G401.6 (cell line): ENCODE measurements at regions not wholly inside any gene's neighbourhood (a gene's known extent, or its start where the extent isn't known, plus 50 kb on each side); places are given as distances from the start of the nearest gene placed in this dataset.

ENCODE experiments used
- FAIRE-seq: peaks from 2 replicates; lab custom pipeline; 2012; peaks lifted over from hg19 to GRCh38; lab: Jason Lieb, UNC

DNA sequence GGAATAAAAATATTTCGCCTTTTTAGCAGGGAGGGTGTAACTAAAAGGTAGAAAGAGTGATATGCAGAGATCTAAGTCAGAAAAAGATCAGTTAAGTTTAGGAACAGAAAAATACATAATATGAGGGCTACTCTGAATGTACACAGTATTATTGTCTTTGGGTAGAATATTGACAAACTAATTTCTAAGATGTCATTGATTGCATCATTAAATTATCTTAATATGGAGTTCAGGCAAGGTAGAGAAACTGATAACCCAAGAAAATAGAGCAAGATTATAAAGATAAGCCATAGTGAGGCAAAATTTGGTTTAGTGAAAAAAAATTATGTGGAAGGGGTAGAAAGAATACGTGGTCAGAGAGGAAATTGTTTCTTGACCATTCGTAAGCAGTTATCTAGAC, 629.0 kb upstream of the NXPH2 start:
- no peak for FAIRE-seq

DNA sequence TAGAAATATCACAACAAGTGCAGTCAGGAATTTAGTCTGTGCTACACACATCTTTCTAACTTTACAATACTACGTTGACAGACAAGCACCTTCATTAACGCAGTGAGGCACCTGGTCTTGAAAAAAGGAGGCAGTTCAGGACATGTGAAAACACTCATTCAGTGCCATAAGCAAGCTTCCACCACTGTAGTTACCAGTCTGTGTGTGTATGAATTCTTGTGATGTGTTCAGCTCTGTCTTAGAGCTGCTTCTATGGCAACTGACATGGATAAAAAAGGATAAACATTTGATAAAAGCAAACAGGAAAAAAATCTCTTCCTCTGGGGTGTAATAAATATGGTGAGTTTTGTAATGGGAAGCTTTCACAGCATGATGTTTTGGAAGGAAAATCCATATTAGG, 623.8 kb upstream of the NXPH2 start:
- FAIRE-seq, result no peak

- FAIRE-seq, result no peak
Observed at GRCh38 chr2:139394801-139395200, 614.6 kb upstream of the NXPH2 start.

DNA sequence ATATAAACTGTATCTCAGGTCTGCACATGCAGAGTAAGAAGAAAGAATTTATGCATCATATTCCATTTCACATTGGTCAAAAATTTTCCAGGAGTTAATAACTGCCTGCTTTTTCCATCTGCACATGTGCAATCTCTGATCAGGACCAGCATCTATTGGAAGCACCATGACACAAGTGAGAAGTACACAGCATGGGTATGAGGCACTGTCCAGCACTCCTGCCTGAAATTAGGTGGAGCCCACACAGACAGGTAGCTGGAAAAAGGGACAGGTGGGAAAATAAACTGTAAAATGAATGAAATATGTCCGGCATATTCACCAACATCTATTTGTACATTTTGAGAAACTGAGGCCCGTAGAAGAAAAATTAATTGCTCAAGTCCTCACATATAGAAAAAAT, 609.2 kb upstream of the NXPH2 start:
- no peak for FAIRE-seq

GRCh38 chr2:139386401-139386800, 606.2 kb upstream of the NXPH2 start:
- no peak for FAIRE-seq

- FAIRE-seq, result no peak
Observed at GRCh38 chr2:139383532-139383931, 603.3 kb upstream of the NXPH2 start.

- FAIRE-seq, result no peak
Observed at GRCh38 chr2:139380051-139380450, 599.9 kb upstream of the NXPH2 start.

DNA sequence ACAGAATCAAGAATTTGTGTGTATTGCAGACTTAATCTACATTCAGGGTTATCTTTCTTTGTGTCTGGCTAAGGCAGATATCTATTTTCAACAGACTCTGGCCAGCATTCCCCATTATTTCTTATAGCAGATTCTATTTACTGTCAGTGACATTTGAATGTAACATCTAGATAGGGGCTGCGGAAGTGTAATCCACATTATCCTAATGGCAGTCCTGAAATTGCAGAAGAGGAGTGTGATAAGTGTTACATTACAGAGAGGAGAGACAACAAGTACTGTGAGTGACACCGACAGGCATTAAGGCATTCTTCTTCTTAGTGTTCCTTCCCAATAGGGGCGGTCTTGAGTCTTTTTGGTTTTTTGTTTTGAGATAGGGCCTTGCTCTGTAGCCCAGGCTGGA, 598.2 kb upstream of the NXPH2 start:
- no peak for FAIRE-seq

DNA sequence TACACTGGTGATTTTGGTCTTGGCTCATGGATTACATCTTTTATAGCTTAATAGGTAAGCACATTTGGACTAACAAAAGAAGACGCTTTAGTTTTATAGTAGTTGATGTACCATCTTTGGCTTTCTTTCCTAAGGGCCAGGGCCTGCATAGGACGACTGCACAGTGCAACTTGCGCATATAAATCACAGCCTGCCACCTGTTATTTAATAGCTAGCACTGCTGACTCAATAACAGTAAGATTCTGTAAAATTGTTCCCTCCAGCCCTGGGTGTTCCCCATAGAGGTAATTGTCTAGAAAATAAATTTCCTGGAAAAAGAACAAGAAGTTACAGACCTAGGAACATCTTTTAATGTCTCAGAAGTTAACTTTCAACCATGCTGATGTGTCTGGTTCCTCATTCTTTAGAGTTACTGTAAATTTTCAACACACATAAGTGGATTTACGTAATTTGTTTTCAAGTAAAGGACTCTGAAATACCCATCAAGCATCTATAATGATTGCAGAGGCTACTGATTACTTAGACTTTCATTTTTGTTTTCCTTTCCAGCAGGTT, 594.2 kb upstream of the NXPH2 start:
- FAIRE-seq, result no peak

- no peak for FAIRE-seq
Observed at GRCh38 chr2:139369423-139370409, 589.5 kb upstream of the NXPH2 start.

GRCh38 chr2:139367416-139367815, 587.2 kb upstream of the NXPH2 start:
- FAIRE-seq, result no peak

- FAIRE-seq, result no peak
Observed at GRCh38 chr2:139366681-139367080, 586.5 kb upstream of the NXPH2 start.

GRCh38 chr2:139365189-139365588, 585.0 kb upstream of the NXPH2 start:
- no peak for FAIRE-seq

DNA sequence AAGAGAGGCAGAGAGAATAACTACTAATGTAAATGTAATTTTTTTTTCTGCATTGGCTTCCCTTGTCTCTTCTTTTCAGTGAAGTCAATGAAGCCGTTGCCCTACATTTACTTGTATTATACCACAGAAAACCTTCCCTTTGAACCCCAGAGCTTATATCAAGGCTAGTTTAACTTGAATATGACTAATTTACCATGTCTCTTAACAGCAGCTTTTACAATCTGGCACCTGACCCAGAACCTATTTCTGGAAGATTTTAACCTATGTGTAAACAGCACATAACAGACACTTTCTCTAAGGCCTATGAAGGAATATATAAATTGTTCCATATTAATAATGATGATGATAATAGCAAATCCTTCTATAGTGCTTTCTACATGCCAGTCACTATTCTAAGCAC, 580.5 kb upstream of the NXPH2 start:
- FAIRE-seq, result no peak

GRCh38 chr2:139359818-139360217, 579.6 kb upstream of the NXPH2 start:
- no peak for FAIRE-seq

DNA sequence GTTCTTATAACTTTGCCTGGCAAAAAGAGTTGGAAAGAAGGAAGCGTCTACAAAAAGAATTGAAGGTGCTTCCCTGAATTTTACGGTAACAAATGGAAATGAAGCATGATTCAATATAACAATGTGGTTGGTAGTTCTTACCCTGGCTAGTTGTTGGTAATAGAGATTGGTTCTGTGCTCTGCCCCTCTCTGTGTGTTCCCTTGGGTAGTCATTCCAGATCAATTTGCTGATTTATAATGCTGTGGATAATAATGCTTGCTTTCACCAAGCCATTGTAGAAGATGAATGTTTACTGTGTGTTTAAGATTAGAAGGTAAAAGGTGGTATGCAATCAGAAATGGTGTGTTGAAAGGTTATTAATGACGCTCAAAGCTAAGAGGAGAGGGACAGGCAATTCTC, 577.8 kb upstream of the NXPH2 start:
- FAIRE-seq, result no peak

DNA sequence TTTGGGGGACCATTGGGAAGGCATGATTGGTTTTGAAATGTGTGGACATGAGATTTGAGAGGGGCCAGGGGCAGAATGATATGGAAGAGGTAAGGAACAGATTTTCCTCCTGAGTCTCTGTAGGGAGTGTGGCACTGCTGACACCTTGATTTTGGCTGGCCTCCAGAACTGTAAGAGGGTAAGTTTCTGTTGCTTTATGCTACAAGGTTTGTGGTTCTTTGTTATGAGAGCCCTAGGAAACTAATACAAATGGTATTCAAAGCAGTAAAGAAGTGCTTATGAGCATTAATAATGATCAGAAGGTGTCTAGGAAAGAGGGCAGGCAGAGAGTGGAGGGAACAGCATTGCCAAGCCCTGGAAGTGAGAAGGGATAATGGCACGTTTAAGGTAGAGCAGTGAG, 574.3 kb upstream of the NXPH2 start:
- no peak for FAIRE-seq

DNA sequence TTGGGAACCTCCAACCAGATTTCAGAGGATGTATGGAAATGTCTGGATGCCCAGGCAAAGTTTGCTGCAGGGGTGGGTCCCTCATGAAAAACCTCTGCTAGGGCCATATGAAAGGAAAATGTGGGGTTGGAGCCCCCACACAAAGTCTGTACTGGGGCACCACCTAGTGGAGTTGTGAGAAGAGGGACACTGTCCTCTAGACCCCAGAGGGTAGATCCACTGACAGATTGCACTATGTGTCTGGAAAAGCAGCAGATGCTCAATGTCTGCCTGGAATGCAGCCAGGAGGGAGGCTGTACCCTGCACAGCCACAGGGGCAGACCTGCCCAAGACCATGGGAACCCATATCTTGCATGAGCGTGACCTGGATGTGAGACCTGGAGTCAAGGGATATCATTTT, 573.7 kb upstream of the NXPH2 start:
- no peak for FAIRE-seq

DNA sequence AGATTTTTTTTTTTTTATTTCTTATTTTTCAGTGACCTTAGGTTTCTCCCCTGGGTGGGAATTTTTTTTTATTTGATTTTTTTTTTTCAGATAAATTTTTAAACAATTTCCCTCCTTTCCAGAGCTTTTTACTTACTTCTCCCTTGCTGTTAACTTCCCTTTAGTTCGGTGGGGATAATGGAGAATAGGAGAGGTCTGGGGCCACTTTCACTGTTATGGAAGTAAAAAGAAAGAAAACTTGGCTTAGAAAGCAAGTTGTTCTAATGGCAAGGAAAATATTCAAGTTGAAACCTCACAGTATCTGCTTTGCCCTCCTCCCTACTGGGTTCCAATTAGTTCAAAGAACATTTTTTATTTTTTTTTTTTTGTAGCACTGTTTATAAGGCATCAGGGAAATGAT, 537.1 kb upstream of the NXPH2 start:
- no peak for FAIRE-seq

- FAIRE-seq, result no peak
Observed at GRCh38 chr2:139314059-139314458, 533.9 kb upstream of the NXPH2 start.

GRCh38 chr2:139296672-139297209, 516.6 kb upstream of the NXPH2 start:
- FAIRE-seq, result no peak

DNA sequence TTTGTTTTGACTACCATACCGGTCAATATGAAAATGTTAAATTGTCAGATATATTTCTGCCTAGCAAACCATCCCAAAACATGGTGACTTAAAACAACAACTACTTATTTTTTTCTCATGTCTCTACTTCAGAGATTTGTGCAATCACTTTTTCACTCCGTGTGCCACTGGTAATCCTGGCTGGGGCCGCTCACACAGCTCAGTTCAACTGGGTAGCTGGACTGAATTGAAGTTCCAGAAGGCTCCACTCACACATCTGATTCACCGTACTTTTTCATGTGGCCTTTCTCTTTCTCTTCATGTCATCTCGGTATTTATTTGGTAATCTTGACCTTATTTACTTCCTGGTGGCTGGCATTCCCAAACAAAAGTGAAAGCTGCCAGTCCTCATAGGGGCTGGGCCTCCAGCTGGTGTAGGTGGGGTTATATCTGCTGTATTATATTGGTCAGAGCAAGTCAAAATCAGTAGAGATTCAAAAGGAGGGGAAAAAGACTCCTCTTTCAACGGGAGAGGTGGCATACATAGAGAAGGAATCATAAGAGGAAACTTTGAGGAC, 513.9 kb upstream of the NXPH2 start:
- no peak for FAIRE-seq

- no peak for FAIRE-seq
Observed at GRCh38 chr2:139281124-139281523, 500.9 kb upstream of the NXPH2 start.
